WI38 (cell line): ENCODE measurements at regions not wholly inside any gene's neighbourhood (a gene's known extent, or its start where the extent isn't known, plus 50 kb on each side); places are given as distances from the start of the nearest gene placed in this dataset.

Experiments
- H3K4me3 ChIP-seq: 2 replicates; pipeline ENCODE4 v1.5.1; 2011; ENCODE audit warnings: low read depth, mild to moderate bottlenecking, control low read depth, low read length
- TF ChIP-seq, protein P1 (sequence below): IDR thresholded peaks from 2 replicates; pipeline ENCODE4 v1.5.1; 2012; ENCODE audit warnings: low read depth, mild to moderate bottlenecking, control low read depth, low read length

DNA sequence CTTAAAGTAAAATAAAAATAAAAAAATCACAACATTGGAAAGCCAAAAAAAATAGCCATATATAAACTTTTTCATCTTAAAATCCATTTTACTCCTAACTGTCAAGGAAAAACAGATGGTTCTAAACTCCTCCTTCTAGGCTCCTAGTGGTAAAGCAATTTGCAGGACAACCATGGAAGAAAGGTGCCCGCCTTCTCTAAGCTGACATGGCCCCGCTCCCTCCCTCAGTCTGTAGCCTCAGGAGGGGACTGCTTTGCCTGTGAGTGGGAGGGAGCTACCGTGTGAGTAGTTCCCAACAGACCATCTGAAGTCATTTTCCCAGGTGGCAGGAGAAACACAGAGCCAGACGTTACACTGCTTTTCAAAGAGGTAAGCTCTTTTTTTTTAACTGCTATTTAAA, 336.2 kb upstream of the FAT1 start:
- TF ChIP-seq, protein P1, sequence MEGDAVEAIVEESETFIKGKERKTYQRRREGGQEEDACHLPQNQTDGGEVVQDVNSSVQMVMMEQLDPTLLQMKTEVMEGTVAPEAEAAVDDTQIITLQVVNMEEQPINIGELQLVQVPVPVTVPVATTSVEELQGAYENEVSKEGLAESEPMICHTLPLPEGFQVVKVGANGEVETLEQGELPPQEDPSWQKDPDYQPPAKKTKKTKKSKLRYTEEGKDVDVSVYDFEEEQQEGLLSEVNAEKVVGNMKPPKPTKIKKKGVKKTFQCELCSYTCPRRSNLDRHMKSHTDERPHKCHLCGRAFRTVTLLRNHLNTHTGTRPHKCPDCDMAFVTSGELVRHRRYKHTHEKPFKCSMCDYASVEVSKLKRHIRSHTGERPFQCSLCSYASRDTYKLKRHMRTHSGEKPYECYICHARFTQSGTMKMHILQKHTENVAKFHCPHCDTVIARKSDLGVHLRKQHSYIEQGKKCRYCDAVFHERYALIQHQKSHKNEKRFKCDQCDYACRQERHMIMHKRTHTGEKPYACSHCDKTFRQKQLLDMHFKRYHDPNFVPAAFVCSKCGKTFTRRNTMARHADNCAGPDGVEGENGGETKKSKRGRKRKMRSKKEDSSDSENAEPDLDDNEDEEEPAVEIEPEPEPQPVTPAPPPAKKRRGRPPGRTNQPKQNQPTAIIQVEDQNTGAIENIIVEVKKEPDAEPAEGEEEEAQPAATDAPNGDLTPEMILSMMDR = no peak
- H3K4me3 ChIP-seq = no peak overlapping the region

DNA sequence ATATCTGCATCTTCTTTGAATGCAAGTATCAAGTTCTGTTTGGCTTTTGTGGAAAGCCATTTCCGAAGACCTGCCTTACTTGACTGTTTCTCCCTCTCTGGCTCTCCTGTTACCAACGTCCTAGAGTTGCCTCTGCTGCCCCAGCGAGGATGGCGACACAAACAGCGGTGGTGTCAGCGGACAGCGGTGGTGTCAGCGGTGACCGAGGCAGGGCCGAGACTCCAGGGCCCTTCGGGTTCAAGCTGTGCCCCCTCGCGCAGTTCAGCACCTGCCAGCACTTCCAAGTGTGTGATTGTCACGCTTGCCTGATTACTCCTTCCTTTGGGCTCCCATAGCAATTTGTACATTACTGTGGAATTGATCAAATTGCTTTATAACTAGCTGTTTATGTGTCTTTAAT, 336.9 kb upstream of the FAT1 start:
- H3K4me3 ChIP-seq = no peak overlapping the region
- TF ChIP-seq, protein P1 = no peak

DNA sequence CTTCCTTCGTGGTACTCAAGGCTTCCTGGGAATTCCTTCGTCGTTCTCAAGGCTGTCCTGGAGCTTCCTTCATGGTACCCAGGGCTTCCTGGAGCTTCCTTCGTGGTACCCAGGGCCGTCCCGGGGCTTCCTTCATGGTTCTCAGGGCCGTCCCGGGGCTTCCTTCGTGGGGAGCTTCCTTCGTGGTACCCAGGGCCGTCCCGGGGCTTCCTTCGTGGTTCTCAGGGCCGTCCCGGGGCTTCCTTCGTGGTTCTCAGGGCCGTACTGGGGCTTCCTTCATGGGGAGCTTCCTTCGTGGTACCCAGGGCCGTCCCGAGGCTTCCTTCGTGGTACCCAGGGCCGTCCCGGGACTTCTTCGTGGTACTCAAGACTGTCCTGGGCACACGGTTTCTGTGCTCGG, 339.6 kb upstream of the FAT1 start:
- TF ChIP-seq, protein P1 = no peak
- H3K4me3 ChIP-seq = no peak overlapping the region

DNA sequence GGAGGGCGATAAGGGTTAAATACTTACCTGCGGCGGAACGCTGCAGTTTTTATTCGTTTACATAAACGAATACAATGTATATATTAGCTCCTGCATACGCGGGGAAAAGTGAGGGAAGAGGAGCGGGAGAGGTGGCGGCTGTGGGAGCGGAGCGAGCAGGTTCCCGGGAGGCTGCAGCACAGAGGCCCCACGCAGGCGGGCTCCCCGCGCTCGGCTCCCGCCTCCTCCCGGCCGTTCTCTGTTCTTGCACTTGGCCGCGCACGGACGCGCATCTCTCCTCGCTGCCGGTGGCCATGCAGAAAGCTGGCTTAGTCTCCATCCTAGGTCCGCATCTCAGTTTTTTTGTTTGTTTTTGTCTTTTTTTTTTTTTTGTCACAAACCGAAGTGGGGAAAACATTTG, 340.4 kb upstream of the FAT1 start:
- TF ChIP-seq, protein P1 = no peak

DNA sequence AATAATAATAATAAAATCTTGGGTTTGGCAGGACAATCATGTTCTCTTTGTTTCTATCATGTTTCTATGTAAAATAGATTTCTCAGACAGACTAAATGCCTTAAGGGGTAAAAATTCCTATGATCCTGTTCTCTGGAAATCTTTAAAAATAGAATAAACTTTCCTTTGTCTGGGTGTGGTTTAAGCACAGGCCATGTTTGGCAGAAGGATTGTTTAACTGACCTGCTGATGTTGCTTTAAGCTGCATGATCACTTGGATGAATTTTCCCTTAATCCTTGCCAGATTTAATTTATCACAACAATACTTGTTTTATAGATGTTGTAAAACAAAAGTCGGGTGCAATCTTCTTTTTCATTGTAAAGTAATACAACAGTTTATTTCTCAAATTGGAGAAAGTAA, 341.7 kb upstream of the FAT1 start:
- no peak overlapping the region for H3K4me3 ChIP-seq
- TF ChIP-seq, protein P1 = no peak

More for the DNA sequence above, 340.4 kb upstream of the FAT1 start:
- H3K4me3 ChIP-seq = no peak overlapping the region

- TF ChIP-seq, protein P1 = no peak
- H3K4me3 ChIP-seq = no peak overlapping the region
These were observed 342.1 kb upstream of the FAT1 start for GRCh38 chr4:187065806-187066205.

GRCh38 chr4:187069398-187069797, 345.7 kb upstream of the FAT1 start:
- TF ChIP-seq, protein P1 = no peak

More at GRCh38 chr4:187069398-187069797, 345.7 kb upstream of the FAT1 start:
- H3K4me3 ChIP-seq = no peak overlapping the region
